Adrenal gland (tissue), 9 donors: ENCODE measurements at regions not wholly inside any gene's neighbourhood (a gene's known extent, or its start where the extent isn't known, plus 50 kb on each side); places are given as distances from the start of the nearest gene placed in this dataset.

Experiments used
- DNase-seq, 7 donors: peaks; one replicate each; pipeline ENCODE4 v3.0.0-alpha.2; 2019 to 2020
- H3K27ac ChIP-seq, 5 donors: fragments of 200-600 bp; sonication (generic) in 4 of 5; 1 replicate in 3 of 5; 2 replicates in 2 of 5; pipeline versions ENCODE4 v1.5.1 to v1.8.0; 2016 to 2020; ENCODE audit warnings: mild to moderate bottlenecking in 1 of 5
- H3K27me3 ChIP-seq: fragments of 200-600 bp; 2 replicates; pipeline ENCODE4 v1.8.0; 2021
- H3K36me3 ChIP-seq, 2 donors: fragments of 200-600 bp; replicated peaks in 1 of 2; 1 replicate in 1 of 2; 2 replicates in 1 of 2; pipeline versions ENCODE4 v1.5.1 to v1.8.0; 2018 to 2022
- H3K4me1 ChIP-seq, 2 donors: fragments of 200-600 bp; replicated peaks in 1 of 2; 1 replicate in 1 of 2; 2 replicates in 1 of 2; pipeline versions ENCODE4 v1.5.1 to v1.8.0; 2018 to 2021
- H3K4me3 ChIP-seq, 4 donors: fragments of 200-600 bp; sonication (generic) in 3 of 4; one replicate each; pipeline ENCODE4 v1.5.1; 2016 to 2018
- H3K9me3 ChIP-seq, 3 donors: fragments of 200-600 bp; sonication (generic) in 1 of 3; replicated peaks in 1 of 3; 1 replicate in 2 of 3; 2 replicates in 1 of 3; pipeline versions ENCODE4 v1.5.1 to v1.8.0; 2016 to 2021
- POLR2A ChIP-seq, 2 donors: fragments of 450-650 bp; IDR thresholded peaks; one replicate each; pipeline ENCODE4 v1.6.1; 2017; ENCODE audit warnings: antibody characterized with exemption in 2 of 2, mild to moderate bottlenecking in 2 of 2, moderate library complexity in 1 of 2
- WGBS, 4 donors: extraction: QIAGEN DNeasy Blood & Tissue Kit in 2 of 4; methylation state at CpG; one replicate each; pipeline versions ENCODE4 v1.1.5 to v1.1.7; 2013 to 2017; 5-methylcytosine and 5-hydroxymethylcytosine counted together
- intact Hi-C, 2 donors: fragments of 100-400 bp; cut with DNase I; formaldehyde crosslinking; loops; one replicate each; pipeline versions ENCODE4 v1.14.1 to v1.15.0; 2022 to 2023
- TF ChIP-seq, protein P1 (sequence below), 6 experiments: fragments of 450-650 bp in 4 of 6; fragments of 200-600 bp in 2 of 6; sonication (generic) in 1 of 6; IDR thresholded peaks; 1 replicate in 5 of 6; 2 replicates in 1 of 6; pipeline versions ENCODE4 v1.5.1 to v1.8.0; 2016 to 2021; ENCODE audit warnings: antibody characterized with exemption in 6 of 6, mild to moderate bottlenecking in 2 of 6, moderate library complexity in 1 of 6
- donor health status: healthy with polysubstance abuse.
- donor health status: Bipolar disorder and iron deficiency.
- donor health status: DM: yes; HTN: yes; CAD: no.
- donor health status: DM: no; HTN: no; CAD: no.
- donor health status: DM: no; HTN: no; CAD: no.

DNA sequence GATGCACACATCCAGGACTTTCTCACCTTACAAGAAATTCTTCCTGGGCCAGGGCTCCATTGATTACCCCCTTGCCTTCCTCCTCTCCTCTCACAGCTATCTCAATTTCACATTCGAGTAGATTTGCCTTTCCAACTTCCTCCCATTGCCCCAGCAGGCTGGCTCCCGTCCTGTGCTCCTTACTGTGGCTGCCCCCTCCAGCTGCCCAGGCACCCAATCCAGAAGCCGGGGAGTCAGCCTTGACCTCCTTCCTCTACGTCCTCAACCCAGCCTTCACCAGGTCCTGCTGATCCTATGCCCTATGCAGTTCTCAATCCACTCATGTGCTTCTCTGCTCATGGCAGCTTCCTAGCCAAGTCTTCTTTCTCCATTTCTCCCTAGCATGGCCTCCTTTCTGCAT lies 85.7 kb upstream of the GPR26 start:
- Histone ChIP-seq H3K27me3 (peaks cover 22% of the 10 kb centered on the region), H3K36me3 (no peaks in the 10 kb centered on the region), H3K4me3 (no peak overlapping the region), H3K27ac (no peak overlapping the region), H3K4me1 (peaks cover 0 to 5% of the 10 kb centered on the region in 2 donors), H3K9me3 (no peaks in the 10 kb centered on the region)
- 33 to 45% (median 37%) methylated on average over 4 of the region's 4 CpGs for WGBS, 4 donors
- no peak for DNase-seq
- intact Hi-C loops = loop anchor here (5.0 to 10.0 kb wide), 2 partner anchors 387 to 804 kb away; no protein-coding TSS in a partner anchor
- TF ChIP-seq POLR2A (IDR thresholded peaks at IDR 0.05) = no peak
- TF ChIP-seq, protein P1, sequence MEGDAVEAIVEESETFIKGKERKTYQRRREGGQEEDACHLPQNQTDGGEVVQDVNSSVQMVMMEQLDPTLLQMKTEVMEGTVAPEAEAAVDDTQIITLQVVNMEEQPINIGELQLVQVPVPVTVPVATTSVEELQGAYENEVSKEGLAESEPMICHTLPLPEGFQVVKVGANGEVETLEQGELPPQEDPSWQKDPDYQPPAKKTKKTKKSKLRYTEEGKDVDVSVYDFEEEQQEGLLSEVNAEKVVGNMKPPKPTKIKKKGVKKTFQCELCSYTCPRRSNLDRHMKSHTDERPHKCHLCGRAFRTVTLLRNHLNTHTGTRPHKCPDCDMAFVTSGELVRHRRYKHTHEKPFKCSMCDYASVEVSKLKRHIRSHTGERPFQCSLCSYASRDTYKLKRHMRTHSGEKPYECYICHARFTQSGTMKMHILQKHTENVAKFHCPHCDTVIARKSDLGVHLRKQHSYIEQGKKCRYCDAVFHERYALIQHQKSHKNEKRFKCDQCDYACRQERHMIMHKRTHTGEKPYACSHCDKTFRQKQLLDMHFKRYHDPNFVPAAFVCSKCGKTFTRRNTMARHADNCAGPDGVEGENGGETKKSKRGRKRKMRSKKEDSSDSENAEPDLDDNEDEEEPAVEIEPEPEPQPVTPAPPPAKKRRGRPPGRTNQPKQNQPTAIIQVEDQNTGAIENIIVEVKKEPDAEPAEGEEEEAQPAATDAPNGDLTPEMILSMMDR (IDR thresholded peaks at IDR 0.05) = no peak

DNA sequence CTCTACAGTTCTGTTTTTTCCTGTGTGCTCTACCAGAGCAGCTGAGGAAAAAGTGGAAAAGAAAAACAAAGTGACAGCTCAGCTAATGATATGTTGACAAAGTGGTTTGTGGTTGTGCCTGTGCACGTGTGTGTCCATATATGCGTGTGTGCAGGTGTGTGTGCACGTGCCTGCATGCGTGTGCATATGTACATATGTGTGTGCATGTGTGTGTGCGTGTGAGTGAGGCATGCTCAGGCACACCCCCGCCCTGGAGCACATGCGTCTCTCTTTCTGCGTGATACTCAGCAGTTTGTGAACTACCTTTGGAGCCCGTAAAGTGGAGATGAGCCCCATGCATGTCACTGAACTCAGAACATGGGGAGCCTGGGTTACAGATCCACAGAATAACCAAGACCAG lies 84.5 kb upstream of the GPR26 start:
- Histone ChIP-seq H3K27me3 (peaks cover 22% of the 10 kb centered on the region), H3K4me1 (peaks cover 0 to 5% of the 10 kb centered on the region in 2 donors), H3K4me3 (no peak overlapping the region), H3K9me3 (no peaks in the 10 kb centered on the region), H3K27ac (no peak overlapping the region), H3K36me3 (no peaks in the 10 kb centered on the region)
- intact Hi-C loops = loop anchor here (5.0 to 10.0 kb wide), 2 partner anchors 386 to 803 kb away; no protein-coding TSS in a partner anchor
- no peak for DNase-seq
- WGBS, 4 donors = 17 to 59% (median 49%) methylated on average over 4 to 9 of the region's 9 CpGs
- TF ChIP-seq, protein P1 (IDR thresholded peaks at IDR 0.05) = no peak

DNA sequence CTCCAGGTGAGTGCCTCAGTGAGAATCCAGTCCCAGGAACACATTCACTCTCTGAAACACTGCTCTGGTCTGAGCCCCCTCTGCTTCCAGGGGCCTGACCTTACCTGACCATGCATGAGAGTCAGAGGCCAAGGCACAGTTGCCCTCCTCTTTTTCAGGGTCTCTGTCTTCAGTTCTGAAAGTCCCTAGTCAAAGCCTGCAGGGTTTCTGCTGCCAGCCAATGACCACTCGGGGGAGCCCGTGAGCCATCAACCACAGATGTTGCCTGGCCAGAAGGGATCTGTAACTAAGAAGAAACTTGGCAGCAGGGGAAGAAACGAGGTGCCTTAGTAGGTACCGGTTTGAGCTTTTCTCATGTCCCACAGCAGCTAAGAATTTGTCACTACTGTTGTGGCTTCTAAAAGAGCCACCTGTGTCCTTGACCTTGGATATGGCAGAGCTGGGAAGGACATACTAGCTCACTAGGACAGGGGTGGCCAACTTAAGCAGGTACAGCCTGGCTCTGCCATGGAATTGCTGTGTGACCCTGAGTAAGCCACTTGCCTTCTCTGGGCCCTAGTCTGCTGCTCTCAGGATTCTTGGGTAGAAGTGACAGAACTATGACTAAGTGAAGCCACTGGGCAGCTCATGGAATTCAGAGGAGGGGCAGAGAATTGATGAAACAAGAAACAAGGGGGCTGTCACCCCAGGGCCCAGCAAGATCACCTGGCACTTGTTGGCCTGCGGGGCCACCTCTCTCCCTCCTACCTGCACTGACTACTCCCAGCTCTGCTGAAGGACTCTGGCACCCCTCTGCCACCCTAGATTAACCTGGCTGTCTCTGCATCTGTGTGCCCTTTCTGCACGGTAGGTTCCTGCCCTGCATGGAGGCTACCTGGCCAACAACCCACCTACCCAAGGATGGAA lies 83.8 kb upstream of the GPR26 start:
- DNase-seq = peak; percentile 75 to 91 (median 83)
- Histone ChIP-seq H3K27me3 (peaks cover 22% of the 10 kb centered on the region), H3K4me1 (peaks cover 0 to 5% of the 10 kb centered on the region in 2 donors), H3K27ac (no peak overlapping the region), H3K4me3 (no peak overlapping the region), H3K36me3 (no peaks in the 10 kb centered on the region), H3K9me3 (no peaks in the 10 kb centered on the region)
- TF ChIP-seq, protein P1 (IDR thresholded peaks at IDR 0.05) = peak; percentile 61 to 84 (median 75)
- no peak for TF ChIP-seq POLR2A (IDR thresholded peaks at IDR 0.05)
- WGBS, 4 donors = 21 to 37% (median 25%) methylated on average over 4 to 6 of the region's 6 CpGs
- intact Hi-C loops = loop anchor here (5.0 to 10.0 kb wide), 2 partner anchors 385 to 802 kb away; no protein-coding TSS in a partner anchor

- intact Hi-C loops = loop anchor here (1.0 to 10.0 kb wide), 3 partner anchors 383 to 801 kb away; no protein-coding TSS in a partner anchor
- Histone ChIP-seq H3K4me1 (peaks cover 0 to 5% of the 10 kb centered on the region in 2 donors), H3K9me3 (no peaks in the 10 kb centered on the region), H3K36me3 (no peaks in the 10 kb centered on the region), H3K4me3 (no peak overlapping the region), H3K27me3 (peaks cover 22% of the 10 kb centered on the region), H3K27ac (no peak overlapping the region)
- WGBS, 4 donors = 5 to 13% (median 12%) methylated on average over 13 to 24 of the region's 24 CpGs
- no peak for TF ChIP-seq POLR2A (IDR thresholded peaks at IDR 0.05)
- TF ChIP-seq, protein P1 (IDR thresholded peaks at IDR 0.05) = peak; percentile 75 to 85 (median 82)
- DNase-seq = peak; percentile 81 to 94 (median 92)
Measured at GRCh38 chr10:123583639-123584418, 82.3 kb upstream of the GPR26 start.
